ENCODE measurements at regions not wholly inside any gene's neighbourhood (a gene's known extent, or its start where the extent isn't known, plus 50 kb on each side); places are given as distances from the start of the nearest gene placed in this dataset.

- TF ChIP-seq CTCF (IDR thresholded peaks at IDR 0.05) (no peak), POLR2A (IDR thresholded peaks at IDR 0.05) (no peak)
Observed at GRCh38 chr15:37771465-37771864, 163.0 kb upstream of the TMCO5A start.

Measured in lower leg skin (tissue), 3 donors.